ENCODE measurements at regions not wholly inside any gene's neighbourhood (a gene's known extent, or its start where the extent isn't known, plus 50 kb on each side); places are given as distances from the start of the nearest gene placed in this dataset.

GRCh38 chrX:115490814-115491213 lies 70.2 kb upstream of the PLS3 start:
- DNase-seq (ENCODE audit: insufficient read length, low spot score) = no peak
- no peak for TF ChIP-seq CTCF (IDR thresholded peaks at IDR 0.05; ENCODE audit: insufficient read depth, missing control alignments)
- no peak for FAIRE-seq

- DNase-seq (ENCODE audit: insufficient read length, low spot score) (no peak), FAIRE-seq (no peak)
- no peak for TF ChIP-seq CTCF (IDR thresholded peaks at IDR 0.05; ENCODE audit: insufficient read depth, missing control alignments)
These were observed 69.2 kb upstream of the PLS3 start for GRCh38 chrX:115491766-115492165.

- TF ChIP-seq CTCF (IDR thresholded peaks at IDR 0.05; ENCODE audit: insufficient read depth, missing control alignments) = no peak
- FAIRE-seq (no peak), DNase-seq (ENCODE audit: insufficient read length, low spot score) (no peak)
These were observed 68.0 kb upstream of the PLS3 start for GRCh38 chrX:115493015-115493414.

- FAIRE-seq (no peak), DNase-seq (ENCODE audit: insufficient read length, low spot score) (no peak)
- no peak for TF ChIP-seq CTCF (IDR thresholded peaks at IDR 0.05; ENCODE audit: insufficient read depth, missing control alignments)
These were observed 66.8 kb upstream of the PLS3 start for GRCh38 chrX:115494161-115494560.

GRCh38 chrX:115499112-115499805 lies 61.7 kb upstream of the PLS3 start:
- DNase-seq (ENCODE audit: insufficient read length, low spot score) (no peak), FAIRE-seq (no peak)
- TF ChIP-seq CTCF (IDR thresholded peaks at IDR 0.05; ENCODE audit: insufficient read depth, missing control alignments) = no peak

GRCh38 chrX:115503099-115503498 lies 57.9 kb upstream of the PLS3 start:
- no peak for TF ChIP-seq CTCF (IDR thresholded peaks at IDR 0.05; ENCODE audit: insufficient read depth, missing control alignments)
- no peak for DNase-seq (ENCODE audit: insufficient read length, low spot score)
- FAIRE-seq = no peak

GRCh38 chrX:115504167-115504566 lies 56.8 kb upstream of the PLS3 start:
- TF ChIP-seq CTCF (IDR thresholded peaks at IDR 0.05; ENCODE audit: insufficient read depth, missing control alignments) = no peak
- FAIRE-seq = no peak
- DNase-seq (ENCODE audit: insufficient read length, low spot score) = no peak

Measured in D721Med (cell line).